Activated naive CD4-positive, alpha-beta T cell treated with anti-CD3 and anti-CD28 coated beads, Interleukin-2, amount 10 ng/mL, durations not matched to agents 7 days and 5 days (primary cell): ENCODE measurements at regions not wholly inside any gene's neighbourhood (a gene's known extent, or its start where the extent isn't known, plus 50 kb on each side); places are given as distances from the start of the nearest gene placed in this dataset.
"Not testable (repeated sequence)": the region's sequence is repeated elsewhere in the genome, so short reads cannot be mapped to it uniquely, and the experiment has no call there.

Experiments
- CTCF ChIA-PET: fragments of 350-600 bp; sonication (Branson Sonifier 250); formaldehyde crosslinking; loops from one replicate; lab custom pipeline; 2021; ENCODE audit warnings: antibody characterized with exemption; lab: Charles Lee
- DNase-seq: peaks from one replicate; pipeline ENCODE4 v3.0.0-alpha.2; 2020
- H3K27ac Mint-ChIP-seq: one replicate; pipeline ENCODE4 v1.8.0; 2021; ENCODE audit warnings: mild to moderate bottlenecking, moderate library complexity, mixed read lengths
- H3K27me3 Mint-ChIP-seq: one replicate; pipeline ENCODE4 v1.8.0; 2021; ENCODE audit warnings: mild to moderate bottlenecking, mixed read lengths
- H3K36me3 Mint-ChIP-seq: one replicate; pipeline ENCODE4 v1.8.0; 2021; ENCODE audit warnings: mixed read lengths
- H3K4me1 Mint-ChIP-seq: one replicate; pipeline ENCODE4 v1.8.0; 2021; ENCODE audit warnings: mixed read lengths
- H3K4me3 Mint-ChIP-seq: one replicate; pipeline ENCODE4 v1.8.0; 2021; ENCODE audit warnings: mild to moderate bottlenecking, moderate library complexity, mixed read lengths
- H3K9me3 Mint-ChIP-seq: one replicate; pipeline ENCODE4 v1.8.0; 2021; ENCODE audit warnings: mixed read lengths

DNA sequence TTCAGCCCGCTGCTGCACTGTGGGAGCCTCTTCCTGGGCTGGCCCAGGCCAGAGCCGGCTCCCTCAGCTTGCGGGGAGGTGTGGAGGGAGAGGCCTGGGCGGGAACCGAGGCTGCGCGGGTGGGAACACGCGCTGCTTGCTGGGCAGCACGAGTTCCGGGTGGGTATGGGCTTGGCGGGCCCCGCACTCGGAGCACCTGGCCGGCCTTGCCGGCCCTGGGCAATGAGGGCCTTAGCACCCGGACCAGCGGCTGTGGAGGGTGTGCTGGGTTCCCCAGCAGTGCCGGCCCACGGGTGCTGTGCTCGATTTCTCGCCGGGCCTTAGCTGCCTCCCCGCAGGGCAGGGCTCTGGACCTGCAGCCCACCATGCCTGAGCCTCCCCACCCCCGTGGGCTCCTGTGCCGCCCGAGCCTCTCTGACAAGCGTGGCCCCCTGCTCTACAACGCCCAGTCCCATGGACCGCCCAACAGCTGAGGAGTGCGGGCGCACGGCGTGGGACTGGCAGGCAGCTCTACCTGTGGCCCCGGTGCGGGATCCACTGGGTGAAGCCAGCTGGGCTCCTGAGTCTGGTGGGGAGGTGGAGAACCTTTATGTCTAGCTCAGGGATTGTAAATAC lies 1366.4 kb upstream of the NUDT12 start:
- Mint-ChIP-seq H3K9me3 (peaks cover 12% of the 10 kb centered on the region), H3K4me3 (no peak overlapping the region), H3K36me3 (no peaks in the 10 kb centered on the region), H3K4me1 (no peaks in the 10 kb centered on the region), H3K27me3 (no peaks in the 10 kb centered on the region), H3K27ac (no peak overlapping the region)
- DNase-seq, result no peak
- CTCF ChIA-PET, result no interaction called here

DNA sequence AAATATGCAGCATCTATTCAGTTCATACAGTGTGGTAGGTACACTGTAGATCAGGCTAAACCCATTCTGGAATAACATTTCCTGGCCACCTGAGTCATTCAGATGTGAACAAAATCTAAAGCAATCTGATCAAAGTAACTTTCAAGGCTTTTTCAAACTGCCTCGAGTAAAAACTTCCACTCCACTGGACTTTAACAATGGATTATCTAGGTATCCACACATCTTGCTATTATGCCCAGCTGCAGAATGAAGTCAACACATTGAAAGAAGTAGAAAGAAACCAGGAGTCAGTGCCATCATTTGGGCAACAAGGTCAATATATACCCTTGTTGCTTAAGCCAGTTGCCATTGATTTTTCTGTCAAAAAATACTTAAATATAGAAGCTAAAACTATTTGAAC lies 1352.6 kb upstream of the NUDT12 start:
- H3K27me3 Mint-ChIP-seq, result no peaks in the 10 kb centered on the region
- no peak overlapping the region for H3K4me3 Mint-ChIP-seq
- no peak for DNase-seq
- CTCF ChIA-PET, result no interaction called here
- no peak overlapping the region for H3K27ac Mint-ChIP-seq
- no peaks in the 10 kb centered on the region for H3K36me3 Mint-ChIP-seq
- no peaks in the 10 kb centered on the region for H3K4me1 Mint-ChIP-seq
- peaks cover 6% of the 10 kb centered on the region for H3K9me3 Mint-ChIP-seq

DNA sequence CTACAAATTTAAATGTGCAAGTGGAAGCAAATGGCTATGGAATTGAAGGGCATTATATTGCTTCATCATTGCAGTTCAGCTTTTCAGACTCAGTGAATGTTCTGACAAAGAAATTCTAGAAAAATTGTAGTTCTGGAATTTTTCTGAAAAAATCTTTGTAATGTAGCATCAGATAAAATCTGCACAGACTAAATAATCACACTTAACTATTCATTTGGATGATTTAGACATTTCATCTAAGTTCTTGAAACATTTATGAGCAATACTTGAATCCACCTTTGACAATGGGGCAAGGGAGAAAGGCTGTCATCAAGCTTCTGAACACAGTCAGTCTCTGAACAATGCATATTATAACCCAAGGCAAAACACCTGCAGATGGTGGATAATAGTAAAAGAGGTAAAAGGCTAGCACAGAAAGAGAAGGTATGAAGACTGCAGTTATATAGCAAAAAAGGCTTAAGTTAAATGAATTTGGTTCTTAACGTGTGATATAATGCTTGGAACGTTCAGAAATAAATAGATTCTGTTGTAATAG lies 1352.0 kb upstream of the NUDT12 start:
- Mint-ChIP-seq H3K9me3 (peaks cover 6% of the 10 kb centered on the region), H3K4me3 (no peak overlapping the region), H3K36me3 (no peaks in the 10 kb centered on the region), H3K27me3 (no peaks in the 10 kb centered on the region), H3K4me1 (no peaks in the 10 kb centered on the region), H3K27ac (no peak overlapping the region)
- no peak for DNase-seq
- CTCF ChIA-PET, result no interaction called here

DNA sequence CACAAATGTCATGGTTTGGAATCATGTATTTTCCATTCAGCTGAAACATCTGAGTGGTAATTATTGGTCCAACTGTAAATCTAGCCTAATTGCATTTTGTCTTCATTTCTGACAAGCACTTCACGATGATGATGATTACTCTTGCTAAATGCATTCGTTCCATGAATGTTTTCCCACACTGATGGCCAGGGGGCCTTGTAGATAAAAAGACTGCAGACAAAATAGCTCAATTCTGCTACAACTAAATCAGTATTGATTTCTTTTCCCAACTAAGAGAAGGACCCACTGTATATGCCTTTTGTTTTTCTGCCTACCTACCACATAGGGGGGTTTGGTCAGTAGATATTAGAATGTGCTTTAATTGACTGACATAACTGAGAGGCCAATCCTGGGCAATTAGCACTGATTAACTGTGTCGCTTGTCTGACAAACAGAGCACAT lies 1351.3 kb upstream of the NUDT12 start:
- Mint-ChIP-seq H3K27ac (no peak overlapping the region), H3K4me1 (no peaks in the 10 kb centered on the region)
- CTCF ChIA-PET, result no interaction called here

DNA sequence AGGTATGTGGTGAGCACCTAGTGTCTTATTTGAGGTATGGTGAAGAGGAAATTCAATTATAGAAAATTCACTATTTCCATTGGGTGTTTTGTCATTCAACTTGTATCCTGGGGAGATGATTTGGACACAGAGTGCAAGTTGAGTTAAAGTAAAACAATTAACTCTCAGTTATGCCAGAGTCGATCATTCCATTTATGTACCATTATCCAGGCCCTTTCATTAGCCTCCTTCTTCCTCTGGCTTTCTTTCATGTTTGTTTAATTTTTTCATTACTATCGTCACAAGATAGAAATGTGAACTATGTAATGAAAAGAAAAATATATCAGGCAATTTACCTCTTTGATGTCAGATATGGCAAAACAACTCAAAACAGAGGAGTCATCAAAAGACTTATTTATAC lies 1347.2 kb upstream of the NUDT12 start:
- Mint-ChIP-seq H3K36me3 (no peaks in the 10 kb centered on the region), H3K4me3 (no peak overlapping the region), H3K27me3 (no peaks in the 10 kb centered on the region), H3K4me1 (no peaks in the 10 kb centered on the region), H3K9me3 (peaks cover 8% of the 10 kb centered on the region), H3K27ac (no peak overlapping the region)
- DNase-seq, result no peak
- CTCF ChIA-PET, result no interaction called here

More for the DNA sequence above, 1351.3 kb upstream of the NUDT12 start:
- Mint-ChIP-seq H3K4me3 (no peak overlapping the region), H3K9me3 (peaks cover 6% of the 10 kb centered on the region), H3K27me3 (no peaks in the 10 kb centered on the region), H3K36me3 (no peaks in the 10 kb centered on the region)
- DNase-seq, result no peak

DNA sequence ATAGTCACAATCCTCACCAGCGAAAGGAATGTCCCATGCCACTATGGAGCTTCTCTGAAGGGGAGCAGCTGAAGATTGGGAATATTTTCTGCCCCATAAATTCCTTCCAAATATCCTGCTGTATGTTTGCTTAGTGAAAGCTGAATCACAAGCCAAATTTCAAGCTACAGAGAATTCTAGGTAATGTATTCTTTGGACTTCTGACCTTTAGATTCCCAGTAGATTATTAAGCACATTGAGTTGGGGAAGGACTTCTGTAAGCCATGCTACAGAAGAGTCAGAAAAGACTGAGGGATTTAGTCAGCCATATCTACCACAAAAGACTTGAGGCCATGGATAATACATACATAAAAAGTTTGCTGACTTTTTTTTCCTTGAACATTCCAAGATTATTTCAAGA lies 1342.0 kb upstream of the NUDT12 start:
- Mint-ChIP-seq H3K4me3 (no peak overlapping the region), H3K4me1 (no peaks in the 10 kb centered on the region), H3K9me3 (peaks cover 7% of the 10 kb centered on the region)

DNA sequence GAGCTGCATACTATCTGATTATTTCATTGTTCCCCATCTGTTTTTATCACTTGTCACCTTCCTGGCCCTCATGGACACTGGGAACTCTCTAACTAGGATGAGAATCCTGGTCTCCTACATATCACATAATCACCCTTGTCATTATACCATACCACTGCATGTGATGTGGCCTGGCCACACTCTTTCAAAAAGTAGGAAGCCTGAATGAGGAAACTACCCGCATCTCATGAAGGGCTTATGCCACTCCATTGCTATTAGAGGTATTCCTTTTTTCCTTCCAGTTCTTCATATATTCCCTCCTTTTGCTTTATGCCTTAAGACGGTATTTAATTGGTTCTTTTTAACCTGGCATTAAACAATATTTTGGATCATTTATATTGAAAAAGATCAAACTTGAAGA lies 1341.4 kb upstream of the NUDT12 start:
- CTCF ChIA-PET, result no interaction called here
- Mint-ChIP-seq H3K9me3 (peaks cover 7% of the 10 kb centered on the region), H3K36me3 (no peaks in the 10 kb centered on the region), H3K27me3 (no peaks in the 10 kb centered on the region), H3K4me3 (no peak overlapping the region), H3K27ac (no peak overlapping the region), H3K4me1 (no peaks in the 10 kb centered on the region)
- no peak for DNase-seq

More for the DNA sequence above, 1342.0 kb upstream of the NUDT12 start:
- no peaks in the 10 kb centered on the region for H3K27me3 Mint-ChIP-seq
- H3K36me3 Mint-ChIP-seq, result no peaks in the 10 kb centered on the region
- DNase-seq, result no peak
- no peak overlapping the region for H3K27ac Mint-ChIP-seq
- CTCF ChIA-PET, result no interaction called here

DNA sequence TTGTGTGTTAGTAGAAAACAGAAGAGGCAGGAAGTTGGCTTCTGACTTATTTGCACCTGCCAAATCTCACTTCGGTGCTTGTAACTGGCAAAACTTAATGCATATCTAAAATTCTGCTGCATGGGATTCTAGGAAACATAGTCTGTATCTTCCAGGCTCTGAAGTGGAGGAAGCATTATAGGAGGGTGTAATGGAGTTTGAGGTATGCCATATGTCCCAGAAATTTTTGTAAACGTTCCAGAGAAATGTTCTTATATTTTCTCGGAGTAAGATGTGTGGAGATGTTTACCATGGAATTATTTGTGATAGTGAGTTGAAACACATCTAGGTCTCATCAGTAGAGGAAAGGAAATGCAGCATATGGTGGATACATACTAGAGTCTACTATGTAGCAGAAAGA lies 1329.0 kb upstream of the NUDT12 start:
- no peak for DNase-seq
- no peak overlapping the region for H3K27ac Mint-ChIP-seq
- no peaks in the 10 kb centered on the region for H3K36me3 Mint-ChIP-seq
- no peaks in the 10 kb centered on the region for H3K4me1 Mint-ChIP-seq
- CTCF ChIA-PET, result no interaction called here
- H3K9me3 Mint-ChIP-seq, result peaks cover 2% of the 10 kb centered on the region
- no peak overlapping the region for H3K4me3 Mint-ChIP-seq
- H3K27me3 Mint-ChIP-seq, result no peaks in the 10 kb centered on the region

DNA sequence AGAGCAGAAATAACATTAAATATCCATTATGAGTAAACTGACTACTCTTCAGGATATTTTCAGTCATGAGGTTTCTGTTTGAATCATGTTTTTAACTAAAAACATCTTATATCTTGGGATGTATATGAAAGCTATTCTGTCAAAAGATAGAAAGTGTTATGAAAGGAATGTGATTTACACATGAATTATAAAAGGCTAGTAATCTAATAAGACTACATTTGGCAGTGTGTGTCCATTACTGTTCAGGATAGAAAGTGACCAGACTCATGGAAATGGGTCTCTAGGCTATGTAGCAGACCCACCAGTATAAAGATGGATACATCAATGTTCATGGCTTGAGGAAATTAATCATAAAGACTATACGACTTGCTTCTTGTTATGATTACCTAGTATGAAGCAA lies 1328.2 kb upstream of the NUDT12 start:
- Mint-ChIP-seq H3K36me3 (no peaks in the 10 kb centered on the region), H3K4me1 (no peaks in the 10 kb centered on the region), H3K9me3 (peaks cover 5% of the 10 kb centered on the region), H3K4me3 (no peak overlapping the region), H3K27me3 (no peaks in the 10 kb centered on the region), H3K27ac (no peak overlapping the region)
- no peak for DNase-seq
- CTCF ChIA-PET, result no interaction called here

DNA sequence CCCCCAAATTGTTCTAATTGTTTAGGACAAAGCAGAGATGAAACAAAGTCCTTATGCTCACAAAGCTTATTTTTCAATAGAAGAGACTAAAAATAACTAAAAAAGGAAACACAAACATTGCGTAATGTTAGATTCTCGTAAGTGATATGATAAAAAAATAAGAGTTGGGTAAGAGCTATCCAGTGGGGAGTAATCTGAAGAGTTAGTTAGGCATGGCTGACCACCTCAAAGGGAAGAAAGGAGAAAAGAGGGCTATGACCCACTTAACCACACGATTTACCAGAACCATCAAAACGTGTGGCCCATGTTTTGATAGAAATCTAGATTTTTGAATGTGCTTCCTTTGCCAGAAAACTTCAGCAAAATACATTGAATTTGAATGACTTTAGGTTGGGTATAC lies 1296.8 kb upstream of the NUDT12 start:
- H3K4me3 Mint-ChIP-seq, result no peak overlapping the region
- CTCF ChIA-PET, result no interaction called here
- peaks cover 10% of the 10 kb centered on the region for H3K9me3 Mint-ChIP-seq
- no peaks in the 10 kb centered on the region for H3K36me3 Mint-ChIP-seq
- H3K27me3 Mint-ChIP-seq, result no peaks in the 10 kb centered on the region
- no peak overlapping the region for H3K27ac Mint-ChIP-seq
- DNase-seq, result no peak
- H3K4me1 Mint-ChIP-seq, result no peaks in the 10 kb centered on the region

DNA sequence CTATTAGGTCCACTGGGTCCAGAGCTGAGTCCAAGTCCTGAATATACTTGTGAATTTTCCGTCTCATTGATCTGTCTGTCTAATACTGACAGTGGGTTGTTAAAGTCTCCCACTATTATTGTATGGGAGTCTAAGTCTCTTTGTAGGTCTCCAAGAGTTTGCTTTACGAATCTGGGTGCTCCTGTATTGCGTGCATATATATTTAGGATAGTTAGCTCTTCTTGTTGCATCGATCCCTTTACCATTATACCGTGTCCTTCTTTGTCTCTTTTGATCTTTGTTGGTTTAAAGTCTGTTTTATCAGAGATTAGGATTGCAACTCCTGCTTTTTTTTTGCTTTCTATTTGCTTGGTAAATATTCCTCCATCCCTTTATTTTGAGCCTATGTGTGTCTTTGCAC lies 1289.5 kb upstream of the NUDT12 start:
- H3K27me3 Mint-ChIP-seq, DNase-seq, H3K27ac Mint-ChIP-seq, H3K4me3 Mint-ChIP-seq, H3K4me1 Mint-ChIP-seq, CTCF ChIA-PET, H3K36me3 Mint-ChIP-seq: not testable (repeated sequence)
- H3K9me3 Mint-ChIP-seq, result peaks cover 19% of the 10 kb centered on the region

DNA sequence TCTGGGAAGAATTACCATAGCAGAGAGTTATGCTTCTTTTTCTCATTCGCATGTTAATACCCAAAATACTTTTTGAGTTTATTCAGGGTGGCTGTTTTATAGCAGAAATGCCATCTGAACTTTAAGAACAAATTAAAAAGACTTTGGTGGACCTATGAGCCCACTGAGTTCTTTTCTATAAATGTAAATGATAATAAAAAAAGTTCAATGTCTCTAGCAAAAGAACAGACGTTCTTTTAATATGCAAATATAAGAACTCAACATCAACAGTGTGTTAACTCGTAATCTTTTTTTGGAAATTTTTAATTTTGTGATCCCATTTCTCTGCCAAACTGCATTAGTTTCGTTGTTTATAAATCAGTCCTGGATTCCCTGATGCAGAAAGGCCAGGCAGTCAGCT lies 1283.0 kb upstream of the NUDT12 start:
- H3K4me1 Mint-ChIP-seq, result no peaks in the 10 kb centered on the region
- no peak for DNase-seq
- no peak overlapping the region for H3K27ac Mint-ChIP-seq

DNA sequence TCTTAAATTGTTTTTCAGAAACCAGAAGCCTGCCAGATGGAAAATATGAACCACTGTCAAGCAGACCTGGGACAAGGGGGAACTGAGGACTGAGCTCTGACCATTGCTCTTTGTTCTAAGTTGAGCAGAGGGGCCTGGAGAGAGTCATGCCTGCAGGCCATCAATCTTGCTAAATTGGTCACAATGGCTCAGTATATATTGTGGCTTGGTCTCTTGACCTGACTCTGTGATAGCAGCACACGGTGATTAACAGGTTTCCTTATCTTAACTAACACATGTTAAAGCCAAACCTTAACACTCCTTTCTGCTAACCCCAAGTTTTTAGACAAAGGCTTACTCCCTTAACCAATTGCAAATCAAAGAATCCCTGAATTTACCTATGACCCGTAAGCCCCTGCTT lies 1281.2 kb upstream of the NUDT12 start:
- H3K36me3 Mint-ChIP-seq, result no peaks in the 10 kb centered on the region
- DNase-seq, result no peak
- H3K4me3 Mint-ChIP-seq, result no peak overlapping the region
- H3K27ac Mint-ChIP-seq, result no peak overlapping the region
- H3K9me3 Mint-ChIP-seq, result peaks cover 5% of the 10 kb centered on the region
- no peaks in the 10 kb centered on the region for H3K27me3 Mint-ChIP-seq
- CTCF ChIA-PET, result no interaction called here
- H3K4me1 Mint-ChIP-seq, result no peaks in the 10 kb centered on the region

More for the DNA sequence above, 1283.0 kb upstream of the NUDT12 start:
- CTCF ChIA-PET, result no interaction called here
- Mint-ChIP-seq H3K9me3 (peaks cover 5% of the 10 kb centered on the region), H3K36me3 (no peaks in the 10 kb centered on the region), H3K27me3 (no peaks in the 10 kb centered on the region), H3K4me3 (no peak overlapping the region)

DNA sequence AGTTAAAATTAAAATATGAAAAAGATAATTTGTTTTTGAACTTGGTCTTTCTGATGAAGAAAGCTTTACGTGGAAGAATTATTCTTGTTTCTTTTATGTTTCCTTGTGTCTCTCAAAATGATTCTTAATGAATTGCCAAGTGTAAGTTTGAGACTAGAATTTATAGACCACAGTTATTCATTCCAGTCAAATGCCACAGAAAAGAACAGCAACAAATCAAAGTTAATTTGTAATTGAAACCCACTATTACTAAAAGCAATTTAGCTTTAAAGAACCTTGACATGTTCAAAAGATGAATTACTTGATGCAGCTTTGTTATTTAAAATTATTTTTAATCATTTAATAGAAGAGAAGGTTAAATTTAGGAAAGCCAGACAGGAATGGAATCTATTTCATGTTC lies 1277.7 kb upstream of the NUDT12 start:
- H3K4me1 Mint-ChIP-seq, result no peaks in the 10 kb centered on the region
- DNase-seq, result no peak
- no peak overlapping the region for H3K4me3 Mint-ChIP-seq
- CTCF ChIA-PET, result no interaction called here
- no peak overlapping the region for H3K27ac Mint-ChIP-seq
- H3K27me3 Mint-ChIP-seq, result no peaks in the 10 kb centered on the region
- no peaks in the 10 kb centered on the region for H3K36me3 Mint-ChIP-seq
- H3K9me3 Mint-ChIP-seq, result peaks cover 5% of the 10 kb centered on the region

DNA sequence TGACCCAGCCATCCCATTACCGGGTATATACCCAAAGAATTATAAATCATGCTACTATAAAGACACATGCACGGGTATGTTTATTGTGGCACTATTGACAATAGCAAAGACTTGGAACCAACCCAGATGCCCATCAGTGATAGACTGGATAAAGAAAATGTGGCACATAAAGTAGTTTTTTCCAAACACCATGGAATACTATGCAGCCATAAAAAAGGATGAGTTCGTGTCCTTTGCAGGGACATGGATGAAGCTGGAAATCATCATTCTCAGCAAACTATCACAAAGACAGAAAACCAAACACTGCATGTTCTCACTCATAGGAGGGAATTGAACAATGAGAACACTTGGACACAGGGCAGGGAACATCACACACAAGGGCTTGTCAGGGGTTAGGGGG lies 1268.9 kb upstream of the NUDT12 start:
- H3K4me3 Mint-ChIP-seq, DNase-seq, CTCF ChIA-PET, H3K27me3 Mint-ChIP-seq, H3K27ac Mint-ChIP-seq, H3K4me1 Mint-ChIP-seq, H3K9me3 Mint-ChIP-seq, H3K36me3 Mint-ChIP-seq: not testable (repeated sequence)
